K562 (cell line): ENCODE measurements at regions not wholly inside any gene's neighbourhood (a gene's known extent, or its start where the extent isn't known, plus 50 kb on each side); places are given as distances from the start of the nearest gene placed in this dataset.

Experiments used
- COPS2 ChIP-seq: fragments of 450-650 bp; conservative IDR thresholded peaks from 2 replicates; pipeline ENCODE4 v1.6.1; 2016; ENCODE audit warnings: mild to moderate bottlenecking, moderate library complexity
- ETV6 ChIP-seq, 3 experiments: fragments of 150-350 bp in 1 of 3; sonication (generic) in 1 of 3; formaldehyde crosslinking in 1 of 3; IDR thresholded peaks; 2 replicates each; pipeline versions ENCODE4 v1.6.1 to v1.8.0; 2014 to 2022; ENCODE audit warnings: borderline replicate concordance in 2 of 3, low read depth in 2 of 3, antibody characterized with exemption in 1 of 3, low read length in 1 of 3, mild to moderate bottlenecking in 1 of 3, missing genetic modification reagents in 1 of 3
- HMGN3 ChIP-seq: IDR thresholded peaks from 2 replicates; pipeline ENCODE4 v1.6.1; 2011; ENCODE audit warnings: borderline replicate concordance, low read depth, mild to moderate bottlenecking, mixed read lengths, low read length; ENCODE audit not compliant: insufficient read length; ENCODE audit errors: extremely low read depth
- KHSRP ChIP-seq: fragments of 450-650 bp; IDR thresholded peaks from 2 replicates; pipeline ENCODE4 v1.6.1; 2017
- ZNF316 ChIP-seq: fragments of 450-650 bp; IDR thresholded peaks from 2 replicates; pipeline ENCODE4 v1.6.1; 2016
- ZNF561 ChIP-seq: fragments of 450-650 bp; formaldehyde crosslinking; conservative IDR thresholded peaks from 2 replicates; pipeline ENCODE4 v1.4.0; 2020; ENCODE audit warnings: mild to moderate bottlenecking, moderate library complexity
- ZNF79 ChIP-seq: fragments of 250-450 bp; sonication (Bioruptor Pico); IDR thresholded peaks from 2 replicates; pipeline ENCODE4 v1.4.0; 2020; ENCODE audit warnings: low read depth, mild to moderate bottlenecking, moderate library complexity
- TF ChIP-seq, protein P1 (sequence below): fragments of 250-450 bp; sonication (Bioruptor Pico); IDR thresholded peaks from 2 replicates; pipeline ENCODE4 v1.8.0; 2022; ENCODE audit warnings: moderate library complexity, mild to moderate bottlenecking, inconsistent platforms
- TF ChIP-seq, protein P2 (sequence below): fragments of 200-800 bp; sonication (Bioruptor generic); IDR thresholded peaks from 2 replicates; pipeline ENCODE4 v1.6.1; 2017; ENCODE audit warnings: missing genetic modification characterization, missing compliant biosample characterization

DNA sequence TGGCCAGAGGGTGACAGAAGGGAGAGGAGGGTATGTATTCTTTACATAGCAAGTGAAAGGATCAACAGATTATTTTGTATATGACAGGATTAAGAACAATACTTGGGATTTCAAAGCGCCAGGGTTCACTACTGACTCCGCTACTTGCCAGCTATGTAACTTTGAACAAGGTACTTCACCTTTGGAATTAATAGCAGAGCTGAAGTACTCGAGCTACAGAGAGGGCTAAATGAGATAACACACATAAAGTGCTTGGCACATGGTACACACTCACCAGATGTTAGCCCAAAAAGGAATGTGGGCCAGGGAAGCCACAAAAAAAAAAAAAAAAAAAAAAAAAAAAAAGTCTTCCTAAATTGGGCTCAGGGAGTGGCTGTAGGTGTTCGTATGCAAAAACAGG lies 408.4 kb downstream of the BUD13 start (continued):
- TF ChIP-seq ZNF561 = no peak
- TF ChIP-seq KHSRP = no peak
- no peak for TF ChIP-seq ZNF79
- no peak for TF ChIP-seq ZNF316
- no peak for TF ChIP-seq ETV6 (IDR thresholded peaks at IDR 0.05; ENCODE audit: borderline replicate concordance in 1 of 2, low read depth in 2 of 2, low read length in 1 of 2)
- TF ChIP-seq ETV6 (CRISPR knock-in tag; IDR thresholded peaks at IDR 0.05; ENCODE audit: borderline replicate concordance) = no peak
- TF ChIP-seq, protein P1, sequence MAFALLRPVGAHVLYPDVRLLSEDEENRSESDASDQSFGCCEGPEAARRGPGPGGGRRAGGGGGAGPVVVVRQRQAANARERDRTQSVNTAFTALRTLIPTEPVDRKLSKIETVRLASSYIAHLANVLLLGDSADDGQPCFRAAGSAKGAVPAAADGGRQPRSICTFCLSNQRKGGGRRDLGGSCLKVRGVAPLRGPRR = no peak
- no peak for TF ChIP-seq HMGN3
- TF ChIP-seq, protein P2, sequence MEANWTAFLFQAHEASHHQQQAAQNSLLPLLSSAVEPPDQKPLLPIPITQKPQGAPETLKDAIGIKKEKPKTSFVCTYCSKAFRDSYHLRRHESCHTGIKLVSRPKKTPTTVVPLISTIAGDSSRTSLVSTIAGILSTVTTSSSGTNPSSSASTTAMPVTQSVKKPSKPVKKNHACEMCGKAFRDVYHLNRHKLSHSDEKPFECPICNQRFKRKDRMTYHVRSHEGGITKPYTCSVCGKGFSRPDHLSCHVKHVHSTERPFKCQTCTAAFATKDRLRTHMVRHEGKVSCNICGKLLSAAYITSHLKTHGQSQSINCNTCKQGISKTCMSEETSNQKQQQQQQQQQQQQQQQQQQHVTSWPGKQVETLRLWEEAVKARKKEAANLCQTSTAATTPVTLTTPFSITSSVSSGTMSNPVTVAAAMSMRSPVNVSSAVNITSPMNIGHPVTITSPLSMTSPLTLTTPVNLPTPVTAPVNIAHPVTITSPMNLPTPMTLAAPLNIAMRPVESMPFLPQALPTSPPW (CRISPR knock-in tag) = no peak
- no peak for TF ChIP-seq COPS2
